ENCODE measurements at regions not wholly inside any gene's neighbourhood (a gene's known extent, or its start where the extent isn't known, plus 50 kb on each side); places are given as distances from the start of the nearest gene placed in this dataset.

GRCh38 chr2:176612036-176612435, 342.8 kb downstream of the MTX2 start:
- DNase-seq (ENCODE audit: low read depth) = no peak

GRCh38 chr2:176612736-176613135, 343.5 kb downstream of the MTX2 start:
- peak; percentile 49 for DNase-seq (ENCODE audit: low read depth)

GRCh38 chr2:176613323-176613987, 344.2 kb downstream of the MTX2 start:
- DNase-seq (ENCODE audit: low read depth) = peak; percentile 9

GRCh38 chr2:176614049-176614448, 344.8 kb downstream of the MTX2 start:
- no peak for DNase-seq (ENCODE audit: low read depth)

GRCh38 chr2:176614930-176615329, 345.7 kb downstream of the MTX2 start:
- DNase-seq (ENCODE audit: low read depth) = no peak

- no peak for DNase-seq (ENCODE audit: low read depth)
These were observed 350.3 kb downstream of the MTX2 start for GRCh38 chr2:176619504-176619903.

- DNase-seq (ENCODE audit: low read depth) = no peak
These were observed 352.1 kb downstream of the MTX2 start for GRCh38 chr2:176621350-176621749.

- no peak for DNase-seq (ENCODE audit: low read depth)
These were observed 353.6 kb downstream of the MTX2 start for GRCh38 chr2:176622792-176623191.

GRCh38 chr2:176626796-176627195, 357.6 kb downstream of the MTX2 start:
- DNase-seq (ENCODE audit: low read depth) = no peak

- no peak for DNase-seq (ENCODE audit: low read depth)
These were observed 359.2 kb downstream of the MTX2 start for GRCh38 chr2:176628438-176628837.

GRCh38 chr2:176633754-176634153, 364.5 kb downstream of the MTX2 start:
- no peak for DNase-seq (ENCODE audit: low read depth)

- DNase-seq (ENCODE audit: low read depth) = no peak
These were observed 367.2 kb downstream of the MTX2 start for GRCh38 chr2:176636401-176636800.

- DNase-seq (ENCODE audit: low read depth) = no peak
These were observed 367.9 kb downstream of the MTX2 start for GRCh38 chr2:176637142-176637485.

GRCh38 chr2:176637486-176638166, 368.4 kb downstream of the MTX2 start:
- DNase-seq (ENCODE audit: low read depth) = peak; percentile 81

GRCh38 chr2:176638167-176639015, 369.1 kb downstream of the MTX2 start:
- DNase-seq (ENCODE audit: low read depth) = peak; percentile 82

- no peak for DNase-seq (ENCODE audit: low read depth)
These were observed 369.7 kb downstream of the MTX2 start for GRCh38 chr2:176639016-176639343.

GRCh38 chr2:176639671-176640070, 370.4 kb downstream of the MTX2 start:
- DNase-seq (ENCODE audit: low read depth) = no peak

GRCh38 chr2:176641436-176641835, 372.2 kb downstream of the MTX2 start:
- DNase-seq (ENCODE audit: low read depth) = no peak

- peak; percentile 24 for DNase-seq (ENCODE audit: low read depth)
These were observed 372.8 kb downstream of the MTX2 start for GRCh38 chr2:176642074-176642473.

GRCh38 chr2:176643646-176644045, 374.4 kb downstream of the MTX2 start:
- peak; percentile 69 for DNase-seq (ENCODE audit: low read depth)

- no peak for DNase-seq (ENCODE audit: low read depth)
These were observed 376.3 kb downstream of the MTX2 start for GRCh38 chr2:176645494-176645893.

GRCh38 chr2:176646033-176646615, 376.9 kb downstream of the MTX2 start:
- DNase-seq (ENCODE audit: low read depth) = no peak

Measured in Daoy (cell line).